KMS-11 (cell line): ENCODE measurements at regions not wholly inside any gene's neighbourhood (a gene's known extent, or its start where the extent isn't known, plus 50 kb on each side); places are given as distances from the start of the nearest gene placed in this dataset.

Source experiments
- H2AFZ ChIP-seq: fragments of 200-600 bp; sonication (generic); 2 replicates; pipeline ENCODE4 v1.6.1; 2016; ENCODE audit warnings: antibody characterized with exemption, mixed run types, low read depth
- H3K27ac ChIP-seq: fragments of 200-600 bp; sonication (generic); 2 replicates; pipeline ENCODE4 v1.6.1; 2016; ENCODE audit warnings: mild to moderate bottlenecking, mixed run types
- H3K27me3 ChIP-seq: fragments of 200-600 bp; sonication (generic); 2 replicates; pipeline ENCODE4 v1.6.1; 2017; ENCODE audit warnings: mild to moderate bottlenecking, low read depth, mixed run types, moderate library complexity; ENCODE audit not compliant: insufficient read depth
- H3K36me3 ChIP-seq: fragments of 200-600 bp; sonication (generic); 2 replicates; pipeline ENCODE4 v1.6.1; 2017; ENCODE audit warnings: mild to moderate bottlenecking, mixed run types; ENCODE audit not compliant: insufficient read depth
- H3K4me1 ChIP-seq: fragments of 200-600 bp; sonication (generic); 2 replicates; pipeline ENCODE4 v1.6.1; 2016; ENCODE audit warnings: mild to moderate bottlenecking, low read depth, mixed run types; ENCODE audit not compliant: poor library complexity, severe bottlenecking
- H3K4me2 ChIP-seq: fragments of 200-600 bp; sonication (generic); 2 replicates; pipeline ENCODE4 v1.7.0; 2016; ENCODE audit warnings: mild to moderate bottlenecking, mixed run types
- H3K4me3 ChIP-seq: fragments of 200-600 bp; sonication (generic); IDR thresholded peaks from 2 replicates; pipeline ENCODE4 v1.6.1; 2017; ENCODE audit warnings: low read depth, low read length, mixed read lengths; ENCODE audit not compliant: insufficient read depth
- H3K79me2 ChIP-seq: fragments of 200-600 bp; sonication (generic); 2 replicates; pipeline ENCODE4 v1.6.1; 2016; ENCODE audit warnings: low read depth, mixed run types; ENCODE audit not compliant: insufficient read depth
- H3K9ac ChIP-seq: fragments of 200-600 bp; sonication (generic); 2 replicates; pipeline ENCODE4 v1.6.1; 2016; ENCODE audit warnings: mild to moderate bottlenecking, mixed run types
- H4K20me1 ChIP-seq: fragments of 200-600 bp; sonication (generic); 2 replicates; pipeline ENCODE4 v1.6.1; 2016; ENCODE audit warnings: mild to moderate bottlenecking, mixed run types; ENCODE audit not compliant: insufficient read depth
- CTCF ChIP-seq: fragments of 200-600 bp; sonication (generic); conservative IDR thresholded peaks from 2 replicates; pipeline ENCODE4 v1.6.1; 2017; ENCODE audit warnings: low read depth, mild to moderate bottlenecking, antibody characterized with exemption, low read length, moderate library complexity, mixed read lengths

- TF ChIP-seq CTCF, result no peak
- H3K27ac ChIP-seq, result no peak overlapping the region
- no peaks in the 10 kb centered on the region for H3K27me3 ChIP-seq
- H3K4me1 ChIP-seq, result no peaks in the 10 kb centered on the region
- H4K20me1 ChIP-seq, result no peaks in the 10 kb centered on the region
- no peak overlapping the region for H2AFZ ChIP-seq
- no peaks in the 10 kb centered on the region for H3K79me2 ChIP-seq
- no peaks in the 10 kb centered on the region for H3K36me3 ChIP-seq
- no peak overlapping the region for H3K4me3 ChIP-seq
- no peak overlapping the region for H3K9ac ChIP-seq
- no peak overlapping the region for H3K4me2 ChIP-seq
Observed at GRCh38 chr18:53764086-53764485, 460.4 kb downstream of the MBD2 start.

GRCh38 chr18:53757328-53757727 is 467.1 kb downstream of the MBD2 start:
- TF ChIP-seq CTCF, result no peak
- H2AFZ ChIP-seq, result no peak overlapping the region
- H3K36me3 ChIP-seq, result no peaks in the 10 kb centered on the region
- no peak overlapping the region for H3K27ac ChIP-seq
- H3K4me1 ChIP-seq, result no peaks in the 10 kb centered on the region
- no peak overlapping the region for H3K9ac ChIP-seq
- no peaks in the 10 kb centered on the region for H3K27me3 ChIP-seq
- H3K79me2 ChIP-seq, result no peaks in the 10 kb centered on the region
- H3K4me2 ChIP-seq, result no peak overlapping the region
- no peaks in the 10 kb centered on the region for H4K20me1 ChIP-seq
- no peak overlapping the region for H3K4me3 ChIP-seq

GRCh38 chr18:53756610-53756972 is 467.9 kb downstream of the MBD2 start:
- no peak for TF ChIP-seq CTCF
- Histone ChIP-seq H2AFZ (no peak overlapping the region), H3K36me3 (no peaks in the 10 kb centered on the region), H3K4me3 (no peak overlapping the region), H4K20me1 (no peaks in the 10 kb centered on the region), H3K27me3 (no peaks in the 10 kb centered on the region), H3K9ac (no peak overlapping the region), H3K79me2 (no peaks in the 10 kb centered on the region), H3K4me2 (no peak overlapping the region), H3K4me1 (no peaks in the 10 kb centered on the region), H3K27ac (no peak overlapping the region)

GRCh38 chr18:53755914-53756609 is 468.4 kb downstream of the MBD2 start:
- no peak overlapping the region for H3K27ac ChIP-seq
- TF ChIP-seq CTCF, result no peak
- no peaks in the 10 kb centered on the region for H3K27me3 ChIP-seq
- H3K4me1 ChIP-seq, result no peaks in the 10 kb centered on the region
- no peak overlapping the region for H3K9ac ChIP-seq
- H3K4me3 ChIP-seq, result no peak overlapping the region
- no peaks in the 10 kb centered on the region for H4K20me1 ChIP-seq
- no peaks in the 10 kb centered on the region for H3K79me2 ChIP-seq
- H3K36me3 ChIP-seq, result no peaks in the 10 kb centered on the region
- H2AFZ ChIP-seq, result no peak overlapping the region
- no peak overlapping the region for H3K4me2 ChIP-seq
